NCI-H524 treated with DMSO at 0.1 percent for 48 hours (cell line): ENCODE measurements at regions not wholly inside any gene's neighbourhood (a gene's known extent, or its start where the extent isn't known, plus 50 kb on each side); places are given as distances from the start of the nearest gene placed in this dataset.

ENCODE experiments used
- DNase-seq: peaks from one replicate; lab custom pipeline; 2025; lab: John Stamatoyannopoulos, UW

- no peak for DNase-seq
Observed at GRCh38 chr10:3516234-3516922, 268.6 kb downstream of the KLF6 start.

DNA sequence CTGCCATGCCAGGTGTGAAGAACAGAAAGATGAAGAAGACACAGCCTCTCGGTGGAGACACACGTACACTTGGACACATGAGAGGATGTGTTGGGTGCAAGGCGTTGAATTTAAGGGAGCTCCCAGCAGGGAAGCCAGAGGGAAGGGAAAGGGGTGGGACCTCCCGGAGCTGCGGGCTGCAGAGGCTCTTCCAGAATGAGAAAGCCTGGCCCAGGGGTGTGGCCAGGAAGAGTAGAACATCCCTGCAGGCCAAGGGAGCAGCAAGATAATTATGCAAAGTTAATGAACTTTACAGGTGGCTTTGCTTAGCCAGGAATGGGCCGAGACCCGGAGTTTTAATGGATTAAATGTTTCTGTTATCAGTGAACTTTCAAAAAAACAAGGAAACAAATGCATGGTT, 270.3 kb downstream of the KLF6 start:
- no peak for DNase-seq

DNA sequence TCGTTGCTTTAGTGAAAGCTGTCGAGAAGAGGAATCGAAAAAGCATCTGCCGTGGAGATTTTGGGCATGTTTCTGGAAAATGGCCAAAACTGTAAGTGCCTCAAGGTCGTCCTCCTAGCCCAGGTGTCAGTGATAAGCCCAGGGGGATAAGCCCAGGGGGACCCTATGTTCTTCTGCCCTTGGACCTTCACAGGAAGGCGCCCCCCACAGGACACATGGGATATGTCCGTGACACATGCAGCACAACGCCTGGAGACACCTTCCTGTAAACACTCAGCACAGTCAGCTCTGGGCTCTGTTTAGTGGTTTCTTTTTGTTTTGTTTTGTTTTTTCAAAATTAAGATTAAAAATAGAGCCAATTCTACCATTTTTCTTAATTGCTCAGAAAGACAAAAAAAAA, 272.7 kb downstream of the KLF6 start:
- peak; percentile 2 for DNase-seq

GRCh38 chr10:3511483-3511882, 273.5 kb downstream of the KLF6 start:
- DNase-seq: no peak

DNA sequence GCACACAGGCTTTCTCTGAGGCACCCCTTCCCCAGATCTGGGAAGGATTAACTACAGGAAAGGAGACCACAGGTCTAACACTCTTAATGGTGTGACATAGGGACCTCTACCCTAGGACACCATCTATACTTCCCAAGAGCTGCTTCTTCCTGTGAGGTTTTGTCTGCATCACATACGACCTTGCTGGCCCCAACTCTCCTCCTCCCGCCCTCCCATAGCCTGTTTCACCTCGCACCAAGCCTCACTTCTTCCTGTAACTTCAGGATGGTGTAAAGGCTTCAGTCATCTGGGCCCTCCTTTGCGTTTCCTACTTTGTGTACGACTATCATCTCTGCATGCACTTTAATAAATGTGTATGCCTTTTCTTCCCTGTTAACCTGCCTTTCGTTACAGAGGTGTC, 274.3 kb downstream of the KLF6 start:
- DNase-seq: no peak

DNA sequence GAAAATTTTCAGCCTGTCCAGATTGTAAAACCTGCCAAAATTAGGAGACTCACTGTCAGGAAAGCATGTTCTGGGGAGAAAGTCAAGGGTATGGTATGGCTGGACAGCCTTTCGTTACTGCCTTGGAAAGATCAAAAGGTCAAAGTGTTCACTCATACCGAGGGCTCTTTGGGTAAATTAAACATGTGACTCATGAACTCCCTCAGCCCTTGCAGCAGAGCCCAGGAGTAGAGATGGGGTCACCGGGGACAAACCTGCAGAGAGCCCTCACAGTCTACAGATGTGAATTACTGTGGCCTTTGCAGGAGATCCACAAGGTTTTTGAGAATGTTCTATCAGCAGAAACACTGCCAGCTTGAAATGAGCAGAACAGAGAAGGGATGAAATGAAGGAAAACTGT, 275.7 kb downstream of the KLF6 start:
- DNase-seq: no peak

GRCh38 chr10:3503299-3503698, 281.7 kb downstream of the KLF6 start:
- no peak for DNase-seq

DNA sequence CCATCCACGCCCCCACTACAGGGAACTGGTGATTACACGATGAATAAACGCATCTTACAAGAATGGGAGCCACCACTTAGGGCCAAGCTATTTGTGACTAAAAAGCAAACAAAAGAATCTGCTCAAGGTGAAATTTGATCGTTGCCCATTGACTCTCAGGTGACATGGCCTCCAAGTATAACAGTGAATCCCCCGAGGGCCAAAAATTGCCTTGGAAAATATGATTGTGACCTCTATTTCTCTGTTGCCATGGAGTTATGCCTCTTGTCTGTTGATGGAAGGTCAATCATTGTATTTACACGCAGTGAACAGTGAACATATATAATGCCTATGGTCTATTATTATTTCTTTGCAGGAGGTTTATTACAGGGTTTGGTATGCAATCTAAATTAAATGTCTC, 282.3 kb downstream of the KLF6 start:
- no peak for DNase-seq

DNA sequence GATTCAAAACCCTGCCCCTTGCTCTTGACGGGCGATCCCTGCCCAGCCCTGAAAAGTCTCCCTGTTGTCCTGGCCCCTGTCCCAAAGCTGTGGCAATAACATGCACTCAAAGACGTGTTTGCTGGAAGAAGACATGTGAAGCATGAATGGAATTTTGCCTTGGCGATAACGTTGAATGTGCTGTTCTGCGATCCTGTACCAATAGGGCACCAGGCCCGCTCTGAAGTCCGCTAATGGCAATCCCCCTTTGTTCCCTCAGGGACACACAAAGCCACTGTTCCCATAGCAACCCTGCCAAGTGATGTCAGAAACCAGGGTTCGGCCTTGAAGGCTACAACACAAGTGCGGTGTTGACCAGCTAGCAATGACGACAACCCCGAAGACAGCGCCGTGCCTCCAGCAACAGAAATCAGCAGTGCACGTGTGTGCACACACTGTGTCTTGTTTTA, 284.6 kb downstream of the KLF6 start:
- no peak for DNase-seq

DNA sequence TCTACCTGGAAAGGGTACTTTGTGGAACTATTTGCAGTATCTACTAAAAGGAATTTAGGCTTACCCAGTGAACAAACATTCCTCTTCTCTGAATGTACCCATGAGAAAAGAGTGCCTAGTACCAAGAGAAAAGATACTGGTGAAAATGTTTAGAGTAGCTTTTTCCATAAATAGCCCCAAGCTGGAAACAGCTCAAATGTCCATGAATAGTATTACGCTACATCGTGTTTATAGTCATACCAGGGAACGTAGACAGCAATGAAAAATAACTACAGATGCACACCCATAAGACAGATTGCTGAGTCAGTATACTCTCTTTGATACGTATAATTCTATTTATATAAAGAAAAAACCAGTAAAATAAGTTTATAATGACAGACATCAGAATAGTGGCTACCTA, 285.9 kb downstream of the KLF6 start:
- DNase-seq: no peak

- no peak for DNase-seq
Observed at GRCh38 chr10:3497581-3497980, 287.4 kb downstream of the KLF6 start.

- DNase-seq: no peak
Observed at GRCh38 chr10:3496138-3496537, 288.9 kb downstream of the KLF6 start.

DNA sequence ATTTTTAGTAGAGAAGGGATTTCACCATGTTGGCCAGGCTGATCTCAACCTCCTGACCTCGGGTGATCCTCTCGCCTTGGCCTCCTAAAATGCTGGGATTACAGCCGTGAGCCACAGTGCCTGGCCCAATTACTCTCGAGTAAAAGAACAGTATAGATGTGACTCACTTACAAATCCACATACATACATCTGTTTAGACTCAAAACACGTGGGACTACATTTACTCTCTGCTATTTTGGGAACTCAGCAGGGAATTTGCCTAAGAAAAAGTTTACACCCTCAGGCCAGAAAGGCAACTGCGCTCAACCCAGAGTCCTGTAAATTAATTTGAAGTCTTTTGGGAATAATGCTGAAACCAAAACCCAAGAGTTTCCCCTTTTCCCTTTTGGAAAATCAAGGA, 289.7 kb downstream of the KLF6 start:
- DNase-seq: no peak

- DNase-seq: no peak
Observed at GRCh38 chr10:3494838-3495230, 290.2 kb downstream of the KLF6 start.

- DNase-seq: no peak
Observed at GRCh38 chr10:3494131-3494837, 290.7 kb downstream of the KLF6 start.

DNA sequence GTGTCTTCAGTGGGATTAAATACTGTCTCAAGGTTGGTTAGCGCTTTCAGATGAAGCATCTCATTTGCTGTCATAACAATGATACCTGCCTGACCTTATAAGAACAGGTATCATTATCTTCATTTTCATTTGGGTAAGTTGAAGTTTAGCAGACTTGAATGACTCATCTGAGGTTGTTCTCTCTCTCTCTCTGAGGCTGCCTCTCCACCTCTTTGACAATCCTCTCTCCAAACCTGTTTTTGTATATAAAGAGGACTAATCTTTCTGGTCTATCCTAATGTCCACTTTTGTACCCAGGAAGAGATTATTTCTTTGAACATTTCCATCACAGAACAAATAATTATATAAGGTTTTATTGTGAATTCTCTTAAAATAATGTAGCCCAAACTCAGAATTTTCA, 291.4 kb downstream of the KLF6 start:
- DNase-seq: no peak

DNA sequence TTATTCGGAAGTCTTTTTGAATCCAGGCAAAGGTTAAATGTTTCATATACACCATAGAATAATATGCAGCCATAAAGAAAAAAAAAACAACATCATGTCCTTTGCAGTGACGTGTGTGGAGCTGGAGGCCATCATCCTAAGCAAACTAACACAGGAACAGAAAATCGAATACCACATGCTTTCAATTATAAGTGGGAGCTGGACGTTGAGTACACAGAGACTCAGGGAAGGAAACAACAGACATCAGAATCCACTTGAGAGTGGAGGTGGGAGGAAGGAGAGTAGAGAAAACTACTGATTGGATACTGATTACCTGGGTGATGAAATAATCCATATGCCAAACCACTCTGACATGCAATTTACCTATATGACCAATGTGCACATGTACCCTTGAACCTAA, 293.4 kb downstream of the KLF6 start:
- no peak for DNase-seq

- DNase-seq: no peak
Observed at GRCh38 chr10:3487228-3487627, 297.8 kb downstream of the KLF6 start.

- no peak for DNase-seq
Observed at GRCh38 chr10:3486346-3487065, 298.5 kb downstream of the KLF6 start.

DNA sequence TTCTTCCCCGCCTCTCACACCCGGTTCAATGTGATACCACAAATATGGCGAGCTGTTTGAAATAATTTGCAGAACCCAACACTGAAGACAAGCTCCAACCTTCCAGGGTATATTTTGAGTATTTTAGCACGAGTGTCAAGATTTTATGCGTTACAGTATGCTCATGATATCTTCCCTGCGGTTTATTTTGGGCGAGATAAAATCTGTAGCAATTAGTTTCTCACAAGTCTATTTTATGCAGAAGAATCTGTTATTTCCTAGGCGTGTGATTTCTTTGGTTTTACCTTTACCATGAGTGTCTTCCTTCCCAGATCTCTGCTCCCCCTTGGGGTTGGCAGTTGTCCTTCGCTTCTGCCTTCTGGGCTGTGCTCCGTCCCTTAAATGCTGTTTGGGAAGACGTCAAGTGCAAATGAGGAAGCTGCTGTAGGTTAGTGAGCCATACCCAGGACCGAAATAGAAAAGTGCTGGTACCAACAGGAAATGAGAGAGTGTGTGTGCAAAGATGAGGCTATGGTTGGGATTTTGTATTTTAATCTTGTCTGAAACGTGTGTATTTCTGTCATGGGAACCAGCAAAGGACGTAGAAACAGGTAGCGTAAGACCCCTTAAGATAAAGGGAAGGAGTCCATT, 299.8 kb downstream of the KLF6 start:
- no peak for DNase-seq

- DNase-seq: no peak
Observed at GRCh38 chr10:3484306-3485056, 300.5 kb downstream of the KLF6 start.
